ENCODE measurements at regions not wholly inside any gene's neighbourhood (a gene's known extent, or its start where the extent isn't known, plus 50 kb on each side); places are given as distances from the start of the nearest gene placed in this dataset.

DNA sequence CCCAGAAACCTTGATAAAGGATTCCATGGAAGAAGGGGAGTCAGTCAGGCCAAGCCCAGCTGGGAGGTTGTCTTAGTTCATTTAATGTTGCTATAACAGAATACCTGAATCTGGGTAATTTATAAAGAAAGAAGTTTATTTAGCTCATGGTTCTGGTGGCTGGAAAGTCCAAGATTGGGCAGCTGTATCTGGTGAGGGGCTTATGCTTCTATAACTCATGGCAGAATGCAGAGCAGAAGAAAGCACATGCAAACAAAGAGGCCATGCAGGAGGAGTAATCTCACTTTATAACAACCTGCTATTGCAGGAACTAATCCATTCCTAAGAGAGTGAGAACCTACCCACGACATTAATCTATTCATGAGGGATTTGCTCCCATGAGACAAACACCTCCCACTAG, 54.2 kb upstream of the ANKRD1 start:
- DNase-seq (ENCODE audit: low spot score): no peak
- intact Hi-C loops (cut with DNase I): no loop called here

DNA sequence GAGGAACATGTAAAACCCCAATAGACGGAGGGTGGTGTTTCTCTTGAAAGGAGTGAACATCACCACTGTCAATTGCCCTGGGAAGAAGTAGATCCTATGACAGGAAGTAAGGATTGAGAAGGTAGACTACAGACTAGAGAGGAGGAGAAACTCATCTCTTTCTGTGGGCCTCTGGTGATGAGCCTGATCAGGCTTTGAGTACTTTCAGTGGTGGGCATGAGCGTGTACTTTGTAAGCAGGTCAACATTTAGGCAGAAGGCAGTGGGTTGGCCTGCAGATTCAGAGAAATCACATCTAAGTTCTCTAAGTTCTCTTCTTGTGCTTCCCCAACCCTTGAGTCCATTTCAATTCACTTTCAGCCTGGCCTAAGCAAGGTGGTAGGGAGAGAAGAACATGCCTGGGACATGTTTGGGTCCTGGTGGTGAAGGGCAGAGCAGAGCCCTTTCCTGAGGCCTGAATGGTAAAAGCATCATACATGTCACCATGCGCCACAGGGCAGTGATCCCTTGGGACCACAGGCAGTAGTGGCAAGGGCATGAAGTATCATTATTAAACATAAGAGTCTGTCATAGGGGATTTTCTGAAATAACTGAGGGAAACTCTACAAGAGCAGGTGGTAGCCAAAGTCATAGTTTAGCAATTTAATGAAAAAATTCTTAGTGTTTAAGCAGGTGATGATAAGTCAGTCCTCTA, 56.4 kb upstream of the ANKRD1 start:
- intact Hi-C loops (cut with DNase I): no loop called here

DNA sequence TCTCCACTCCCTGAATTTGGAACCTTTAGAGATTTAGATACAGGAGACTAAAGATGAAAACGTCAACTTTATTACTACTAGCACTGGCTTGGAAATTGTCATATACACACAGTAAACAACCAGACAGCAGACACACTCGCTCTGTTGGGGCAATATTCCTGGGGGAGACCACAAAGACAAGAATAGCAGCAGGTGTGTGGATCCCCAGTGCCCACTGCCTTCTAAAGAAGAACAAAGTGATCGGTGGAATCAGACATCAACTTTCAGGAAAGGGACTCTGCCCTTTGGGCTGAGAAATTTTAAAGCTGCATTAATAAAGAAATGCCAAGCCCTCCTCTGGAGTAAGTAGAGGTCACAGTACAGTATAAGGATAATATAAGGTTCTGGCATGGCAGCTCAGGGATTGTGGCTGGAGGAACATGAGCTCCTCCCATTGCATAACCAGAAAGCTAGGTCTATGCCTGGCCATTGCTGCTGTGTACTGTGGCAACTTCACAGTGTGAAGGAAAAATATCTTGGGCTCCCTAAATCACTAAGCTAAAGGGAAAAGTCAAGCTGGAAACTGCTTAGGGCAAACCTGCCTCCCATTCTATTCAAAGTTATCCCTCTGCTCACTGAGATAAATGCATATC, 57.1 kb upstream of the ANKRD1 start:
- no peak for DNase-seq (ENCODE audit: low spot score)
- intact Hi-C loops (cut with DNase I): no loop called here

More for the DNA sequence above, 56.4 kb upstream of the ANKRD1 start:
- no peak for DNase-seq (ENCODE audit: low spot score)

DNA sequence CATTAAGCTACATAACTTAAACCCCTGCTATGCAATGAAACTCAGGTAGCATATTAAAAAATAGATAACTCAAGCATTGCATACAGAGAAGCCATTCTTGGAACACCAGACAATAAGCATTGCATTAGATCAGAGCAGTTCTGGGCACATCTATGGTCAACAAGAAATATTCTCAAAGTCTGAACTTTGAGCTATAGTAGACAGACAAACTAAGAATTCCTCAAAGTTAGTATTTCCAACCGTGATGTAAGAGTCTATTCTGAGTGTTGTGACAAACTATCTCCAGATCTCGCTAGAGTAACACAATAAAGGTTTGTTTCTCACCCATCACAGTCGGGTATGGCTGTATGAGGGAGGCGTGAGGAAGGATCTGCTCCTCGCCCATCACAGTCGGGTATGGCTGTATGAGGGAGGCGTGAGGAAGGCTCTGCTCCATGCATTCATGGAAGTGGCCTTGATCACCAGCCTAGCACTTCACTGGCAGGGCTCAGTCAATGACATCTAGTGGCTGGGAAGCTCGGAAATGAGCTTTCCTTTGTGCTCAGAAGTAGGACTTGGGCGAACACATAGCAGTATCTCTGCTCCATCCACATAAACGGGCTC, 61.6 kb upstream of the ANKRD1 start:
- DNase-seq (ENCODE audit: low spot score): no peak
- intact Hi-C loops (cut with DNase I): no loop called here

DNA sequence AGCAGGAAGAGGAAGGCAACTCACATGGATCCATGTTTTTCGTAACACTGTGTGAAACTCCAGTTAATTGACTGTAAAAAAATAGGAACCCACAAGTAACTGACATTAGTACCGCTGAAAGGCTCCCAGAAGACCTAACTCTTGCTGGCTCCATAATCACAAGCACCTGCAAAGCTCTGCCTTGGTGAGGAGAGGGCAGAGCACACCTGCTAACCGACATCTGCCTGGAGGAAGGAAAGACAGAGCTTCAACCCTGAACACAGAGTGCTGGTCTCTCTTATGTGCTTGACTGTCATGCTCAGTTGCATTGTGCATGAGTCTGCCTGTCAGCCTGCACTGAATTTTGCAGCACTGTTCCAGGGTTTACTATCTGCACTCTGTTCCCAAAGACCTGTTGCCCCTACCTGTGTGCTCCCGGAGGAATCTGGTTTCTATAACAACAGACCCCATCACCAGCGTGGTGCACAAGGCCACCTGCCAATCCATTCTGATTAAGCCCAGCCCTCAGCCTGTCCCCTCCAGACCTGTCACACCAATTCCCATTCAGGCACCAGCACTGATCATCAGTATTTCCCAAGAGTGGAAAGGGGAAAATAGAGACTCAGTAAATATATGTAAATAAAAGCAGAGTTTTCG, 63.1 kb upstream of the ANKRD1 start:
- intact Hi-C loops (cut with DNase I): no loop called here

DNA sequence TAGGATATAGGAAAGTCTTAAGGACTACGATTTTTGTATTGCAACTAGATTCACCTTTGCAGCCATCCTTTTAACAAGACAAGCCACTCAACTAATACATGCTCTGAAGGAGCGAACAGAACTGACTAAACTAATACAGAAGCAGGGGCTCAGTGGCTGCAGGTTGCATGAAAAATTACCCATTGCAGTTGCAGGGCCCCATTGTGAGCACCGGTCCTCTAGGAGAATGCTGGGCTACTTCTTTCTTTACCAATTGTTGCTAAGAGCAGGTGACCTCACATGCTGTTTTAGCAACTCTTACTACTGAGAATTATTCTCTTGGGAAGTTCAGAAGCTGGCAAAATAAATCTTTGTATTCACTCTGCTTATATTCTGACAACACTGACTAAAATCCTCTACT, 64.0 kb upstream of the ANKRD1 start:
- intact Hi-C loops (cut with DNase I): no loop called here
- no peak for DNase-seq (ENCODE audit: low spot score)

More for the DNA sequence above, 63.1 kb upstream of the ANKRD1 start:
- DNase-seq (ENCODE audit: low spot score): no peak

DNA sequence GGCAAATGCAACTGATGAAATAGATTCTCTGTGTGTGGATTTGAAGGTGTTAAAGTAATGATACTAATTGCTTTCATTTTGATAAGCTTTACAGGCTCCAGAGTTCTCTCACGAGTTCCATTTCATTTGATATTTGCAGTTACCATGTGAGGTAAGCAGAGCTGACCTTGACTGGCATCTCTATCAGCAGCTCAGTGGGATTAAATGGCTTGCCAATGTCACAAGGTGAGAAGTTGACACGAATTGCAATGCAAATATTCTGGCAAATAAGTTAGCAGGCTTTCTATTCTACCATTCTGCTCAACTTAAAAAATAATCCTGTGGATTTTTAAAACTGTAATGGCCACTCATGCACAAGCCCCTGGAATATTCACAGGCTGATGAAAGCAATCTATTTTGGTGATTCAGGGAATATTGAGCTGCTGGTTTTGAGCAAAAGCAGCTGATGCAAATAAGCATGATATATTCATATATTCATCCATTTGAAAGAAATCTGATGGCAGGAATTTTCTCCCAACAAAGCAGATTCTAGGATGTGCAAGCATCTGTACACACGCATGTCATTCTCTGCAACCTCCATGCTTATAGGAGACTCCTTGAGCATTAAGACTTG, 64.5 kb upstream of the ANKRD1 start:
- intact Hi-C loops (cut with DNase I): no loop called here
- DNase-seq (ENCODE audit: low spot score): no peak

DNA sequence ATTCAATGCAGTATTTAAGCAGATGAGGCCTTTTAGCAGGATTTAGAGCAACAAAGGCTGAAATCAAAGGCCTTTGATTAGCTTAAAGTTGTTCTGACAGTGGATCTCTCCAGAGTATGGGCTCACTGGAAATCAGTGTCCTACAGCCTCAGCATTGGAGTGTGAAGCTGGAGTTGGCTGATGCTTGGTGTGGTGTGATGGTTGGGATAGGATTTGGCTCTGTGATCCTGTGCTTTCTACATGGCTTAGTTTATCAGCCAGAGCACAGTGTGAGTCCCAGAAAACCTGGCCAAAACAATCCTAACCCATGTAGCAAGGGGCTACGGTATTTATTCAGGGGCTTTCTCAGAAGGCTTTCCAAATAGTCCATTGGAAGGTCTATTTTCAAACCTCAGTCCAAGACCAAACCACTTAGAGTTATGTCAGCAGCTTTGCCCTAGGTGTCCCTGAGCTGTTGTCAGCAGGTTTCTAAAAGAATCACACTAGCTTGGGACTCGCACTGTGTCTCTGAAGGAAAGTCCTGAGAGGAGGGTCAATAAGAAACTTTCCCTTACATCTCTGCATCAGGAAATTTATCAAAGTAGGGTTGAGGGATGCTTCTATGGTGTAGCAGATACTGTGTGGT, 65.4 kb upstream of the ANKRD1 start:
- intact Hi-C loops (cut with DNase I): no loop called here
- DNase-seq (ENCODE audit: low spot score): no peak

DNA sequence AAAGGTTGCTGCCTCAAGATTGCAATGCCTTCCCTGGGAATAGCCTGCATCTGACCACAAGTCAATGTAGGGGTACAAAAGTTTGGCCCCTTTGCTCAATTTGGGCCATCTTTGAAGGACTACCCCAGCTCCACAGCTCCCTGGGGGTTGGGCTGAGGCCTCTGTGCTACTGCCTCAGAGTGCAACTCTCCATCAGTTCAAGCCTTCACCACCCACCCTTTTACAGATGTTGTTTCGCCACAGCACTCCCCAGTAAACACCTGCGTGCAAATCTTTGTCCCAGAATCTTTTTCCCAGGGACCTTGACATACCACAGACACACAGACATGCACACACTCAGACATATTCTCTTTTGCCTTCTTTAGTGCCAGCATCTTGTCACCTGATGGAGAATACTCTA, 66.0 kb upstream of the ANKRD1 start:
- intact Hi-C loops (cut with DNase I): no loop called here
- no peak for DNase-seq (ENCODE audit: low spot score)

DNA sequence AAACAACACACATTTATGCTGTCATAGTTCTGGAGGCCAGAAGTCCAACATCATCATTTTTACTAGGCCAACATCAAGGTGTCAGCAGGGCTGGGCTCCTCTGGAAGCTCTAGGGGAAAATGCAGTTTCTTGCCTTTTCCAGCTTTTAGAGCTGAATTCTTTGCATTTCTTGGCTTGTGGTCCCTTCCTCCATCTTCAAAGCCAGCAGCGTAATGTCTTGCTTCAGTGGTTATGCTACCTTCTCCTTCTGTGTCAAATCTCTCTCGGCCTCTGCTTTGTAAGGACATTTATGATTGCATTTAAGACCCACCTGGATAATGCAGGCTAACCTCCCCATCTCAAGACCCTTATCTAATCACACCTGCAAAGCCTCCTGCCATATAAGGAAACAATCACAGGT, 66.5 kb upstream of the ANKRD1 start:
- intact Hi-C loops (cut with DNase I): no loop called here
- DNase-seq (ENCODE audit: low spot score): no peak

DNA sequence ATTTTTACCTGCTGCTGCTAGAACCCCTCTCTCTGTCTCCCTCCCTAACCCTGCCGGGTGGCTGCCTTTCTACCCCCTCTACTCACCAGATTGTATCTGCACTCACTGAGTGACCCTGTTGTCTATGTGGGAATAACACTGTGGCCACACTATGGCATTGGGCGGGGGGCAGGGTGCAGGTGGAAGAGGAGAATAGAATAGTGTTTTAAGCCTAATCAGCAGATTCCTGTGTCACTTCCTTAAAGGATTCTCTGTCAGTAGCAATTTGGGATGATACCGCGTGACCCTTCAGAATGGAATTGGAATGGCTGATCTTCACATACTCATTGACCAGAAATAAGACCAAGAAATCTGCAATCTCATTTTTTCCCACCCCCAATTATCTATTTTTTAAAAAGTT, 67.1 kb upstream of the ANKRD1 start:
- no peak for DNase-seq (ENCODE audit: low spot score)
- intact Hi-C loops (cut with DNase I): no loop called here

DNA sequence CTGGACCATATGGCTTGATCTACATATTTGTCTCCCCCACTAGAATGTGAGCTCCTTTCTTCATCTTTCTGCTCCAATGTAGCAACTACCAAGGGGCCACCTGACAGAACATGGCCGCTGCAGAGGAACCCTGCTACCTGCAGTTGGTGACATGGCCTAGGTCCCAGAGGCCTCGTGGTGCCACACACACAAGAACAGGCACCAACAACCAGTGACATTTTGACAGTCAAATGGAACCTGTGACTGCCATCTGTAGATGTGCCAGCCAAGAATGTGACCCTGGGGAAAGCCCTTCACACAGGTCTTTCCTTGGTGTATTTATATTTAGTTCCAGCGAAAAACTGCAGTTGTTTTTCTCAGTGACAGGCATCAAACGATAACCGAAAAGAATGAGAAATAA, 67.9 kb upstream of the ANKRD1 start:
- no peak for DNase-seq (ENCODE audit: low spot score)
- intact Hi-C loops (cut with DNase I): no loop called here

DNA sequence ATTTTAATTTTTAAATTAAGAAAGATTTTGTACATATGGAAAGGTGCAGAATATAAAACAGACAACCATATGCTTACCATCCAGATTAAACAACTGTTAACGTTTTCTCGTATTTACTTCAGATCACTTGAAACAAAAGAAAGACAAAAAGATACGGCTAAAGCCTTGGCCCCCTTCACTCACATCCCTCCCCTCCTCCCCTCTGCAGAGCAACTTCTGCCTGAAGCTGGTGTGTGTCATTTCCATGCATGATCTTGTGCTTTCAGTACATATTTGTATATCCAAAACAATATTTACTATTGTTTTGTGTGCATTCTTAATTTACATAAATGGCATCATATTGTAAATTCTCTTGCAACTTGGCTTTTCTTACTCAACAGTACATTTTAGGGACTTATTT, 68.5 kb upstream of the ANKRD1 start:
- intact Hi-C loops (cut with DNase I): no loop called here

DNA sequence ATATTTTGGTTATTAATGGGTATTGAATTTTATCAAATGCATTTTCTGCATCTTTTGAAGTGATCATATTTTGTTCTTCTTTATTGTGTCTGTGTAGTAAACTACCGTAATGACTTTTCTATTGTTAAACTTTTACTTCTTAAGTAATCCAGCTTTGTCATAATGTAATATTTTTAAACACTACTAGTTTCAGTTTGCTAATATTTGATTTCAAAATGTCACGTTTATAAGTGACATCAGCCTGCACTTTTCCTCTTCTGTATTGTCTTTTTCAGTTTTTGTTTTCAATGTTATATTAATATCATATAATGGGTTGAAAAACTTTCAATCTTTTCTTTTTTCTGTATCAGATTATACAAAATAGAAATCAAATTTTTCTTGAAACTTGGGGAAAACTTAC, 71.6 kb upstream of the ANKRD1 start:
- intact Hi-C loops (cut with DNase I): no loop called here
- DNase-seq (ENCODE audit: low spot score): no peak

More for the DNA sequence above, 68.5 kb upstream of the ANKRD1 start:
- DNase-seq (ENCODE audit: low spot score): no peak

DNA sequence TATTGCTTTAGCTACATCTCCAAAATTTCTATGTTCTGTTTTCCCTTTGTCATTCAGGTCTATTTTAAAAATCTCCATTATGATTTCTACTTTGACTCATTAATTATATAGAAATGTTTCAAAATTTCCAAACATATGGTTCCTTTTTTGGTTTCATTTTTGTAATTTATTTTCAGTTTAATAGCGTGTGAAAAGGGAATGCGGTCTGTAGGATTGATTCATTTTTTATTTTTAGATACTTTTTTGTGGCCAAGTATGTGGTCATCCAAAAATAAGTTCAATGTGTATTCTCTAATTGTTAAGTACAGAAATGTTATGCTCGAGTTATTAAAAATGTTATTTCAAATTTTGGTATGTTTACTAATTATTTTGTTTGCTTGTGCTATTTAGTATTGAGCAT, 72.5 kb upstream of the ANKRD1 start:
- DNase-seq (ENCODE audit: low spot score): no peak
- intact Hi-C loops (cut with DNase I): no loop called here

DNA sequence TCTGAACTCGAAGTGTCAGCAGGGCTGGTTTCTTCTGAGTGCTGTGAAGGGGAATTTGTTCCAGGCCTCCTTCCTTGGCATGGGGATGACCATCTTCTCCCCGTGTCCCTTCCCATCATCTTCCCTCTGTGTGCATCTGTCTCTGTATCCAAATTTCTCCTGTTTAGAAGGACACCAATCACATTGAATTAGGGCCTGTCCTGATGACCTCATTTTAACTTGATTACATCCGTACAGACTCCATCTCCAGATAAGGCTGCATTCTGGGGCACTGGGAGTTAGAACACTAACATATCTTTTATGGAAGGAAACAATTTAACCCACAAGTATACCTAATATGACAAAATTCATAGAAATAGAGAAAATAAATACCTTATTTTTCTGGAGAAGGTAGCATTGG, 76.8 kb upstream of the ANKRD1 start:
- no peak for DNase-seq (ENCODE audit: low spot score)
- intact Hi-C loops (cut with DNase I): no loop called here

DNA sequence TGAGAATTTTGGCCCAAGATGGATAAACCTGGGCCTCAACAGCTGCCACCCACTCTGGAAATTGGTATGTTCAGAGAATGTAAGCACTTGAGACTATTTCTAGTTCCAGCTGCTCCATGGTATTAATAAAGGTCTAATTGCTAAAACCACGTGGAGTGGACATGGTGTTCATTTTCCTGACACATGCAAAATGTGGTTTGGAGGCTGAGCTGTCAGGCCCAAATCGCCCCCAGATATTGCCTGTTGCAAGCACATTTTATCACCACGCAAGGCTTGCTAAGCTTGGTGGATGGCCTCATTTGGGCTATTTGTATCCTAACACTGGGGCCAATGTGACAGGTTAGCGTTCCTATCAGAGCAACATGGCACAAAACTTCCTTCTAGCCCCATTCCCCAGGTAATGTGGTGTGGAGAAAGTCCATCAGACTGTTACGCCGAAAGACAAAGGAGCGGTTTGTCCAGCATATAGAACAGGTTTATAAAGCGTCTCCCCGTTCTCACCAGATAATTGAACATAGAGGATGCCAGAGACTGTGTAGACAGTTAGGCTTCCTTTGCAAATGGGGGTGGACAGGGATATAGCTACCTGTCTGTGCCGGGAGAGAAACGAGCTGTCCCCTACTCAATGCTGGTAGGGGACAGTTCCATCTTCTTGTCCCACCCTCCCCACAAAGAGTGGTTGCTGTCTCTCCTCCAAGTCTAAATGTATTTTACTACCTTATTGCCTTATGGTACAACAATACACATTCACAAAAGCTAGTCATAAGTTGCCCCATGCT, 78.0 kb upstream of the ANKRD1 start:
- intact Hi-C loops (cut with DNase I): no loop called here

DNA sequence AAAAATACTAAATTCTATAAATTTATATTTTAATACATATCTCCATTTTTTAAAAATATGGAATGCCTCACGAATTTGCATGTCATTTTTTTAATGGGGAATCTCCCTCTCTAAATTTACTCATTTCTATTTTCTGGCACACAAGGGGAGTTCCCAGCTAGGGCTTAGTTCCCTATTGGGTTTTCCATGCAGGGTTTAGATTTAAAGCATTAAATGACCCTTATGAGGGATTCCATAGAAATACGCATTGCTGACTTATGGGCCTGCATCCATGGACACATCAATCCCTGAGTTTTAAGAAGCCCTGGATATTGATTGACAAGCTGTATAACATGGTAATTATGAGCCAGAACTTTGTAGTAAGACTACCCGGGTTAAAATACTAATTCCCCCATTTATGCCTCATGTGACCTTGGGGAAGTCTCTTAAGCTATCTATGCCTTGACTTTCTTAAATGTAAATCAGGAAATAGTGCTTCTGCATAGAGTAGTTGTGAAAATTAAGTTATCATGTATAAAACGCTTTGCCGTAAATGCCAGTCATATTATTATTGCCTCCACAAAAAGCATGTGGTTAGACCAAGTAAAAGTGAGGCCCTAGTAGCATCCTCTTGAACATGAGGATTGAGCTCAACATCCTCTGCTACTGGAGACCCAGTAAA, 78.8 kb upstream of the ANKRD1 start:
- DNase-seq (ENCODE audit: low spot score): no peak
- intact Hi-C loops (cut with DNase I): no loop called here

More for the DNA sequence above, 78.0 kb upstream of the ANKRD1 start:
- DNase-seq (ENCODE audit: low spot score): no peak
